Activated CD8-positive, alpha-beta memory T cell treated with anti-CD3 and anti-CD28 coated beads for 4 hours (primary cell): ENCODE measurements at regions not wholly inside any gene's neighbourhood (a gene's known extent, or its start where the extent isn't known, plus 50 kb on each side); places are given as distances from the start of the nearest gene placed in this dataset.
"Not testable (repeated sequence)": the region's sequence is repeated elsewhere in the genome, so short reads cannot be mapped to it uniquely, and the experiment has no call there.

Source experiments
- DNase-seq, 2 donors: peaks; one replicate each; pipeline ENCODE4 v3.0.0-alpha.2; 2020; ENCODE audit warnings: low read depth in 2 of 2

- DNase-seq: no peak
These were observed 359.1 kb downstream of the QKI start for GRCh38 chr6:163773646-163774045.

DNA sequence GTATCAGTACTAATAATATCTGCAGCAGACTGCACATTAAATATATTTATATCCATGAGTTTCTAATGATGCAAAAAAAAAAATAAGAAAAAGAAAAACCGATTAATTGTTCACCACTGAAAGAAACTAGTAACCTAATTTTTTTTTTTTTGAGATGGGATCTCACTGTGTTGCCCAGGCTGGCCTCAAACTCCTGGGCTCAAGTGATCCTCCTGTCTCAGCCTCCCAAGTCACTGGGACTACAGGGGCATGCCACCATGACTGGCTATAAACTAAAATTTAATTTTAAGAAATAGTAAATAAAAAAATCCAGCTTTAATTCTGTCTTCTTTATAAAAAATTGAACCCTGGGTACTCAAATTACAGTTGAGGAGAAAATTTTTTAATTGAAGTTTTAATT lies 358.2 kb downstream of the QKI start:
- no peak for DNase-seq

DNA sequence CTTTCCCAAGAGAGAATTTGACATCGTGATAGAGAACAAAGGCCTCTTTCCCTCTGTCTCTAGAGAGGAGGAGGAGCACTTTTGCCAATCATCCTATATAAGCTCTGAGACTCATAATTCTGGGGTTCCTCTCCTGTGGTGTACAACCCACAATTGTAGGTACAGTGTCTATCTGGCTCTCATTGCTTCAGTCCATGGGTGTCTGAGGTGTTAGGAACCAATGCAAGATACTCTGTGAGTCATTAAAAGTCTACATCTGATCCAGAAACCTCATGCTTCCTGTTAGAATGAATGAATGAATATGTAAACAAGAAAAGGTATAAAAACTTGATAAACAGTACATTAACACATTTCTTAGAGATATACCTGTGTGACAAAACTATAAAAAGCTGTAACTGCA lies 356.7 kb downstream of the QKI start:
- DNase-seq: no peak

DNA sequence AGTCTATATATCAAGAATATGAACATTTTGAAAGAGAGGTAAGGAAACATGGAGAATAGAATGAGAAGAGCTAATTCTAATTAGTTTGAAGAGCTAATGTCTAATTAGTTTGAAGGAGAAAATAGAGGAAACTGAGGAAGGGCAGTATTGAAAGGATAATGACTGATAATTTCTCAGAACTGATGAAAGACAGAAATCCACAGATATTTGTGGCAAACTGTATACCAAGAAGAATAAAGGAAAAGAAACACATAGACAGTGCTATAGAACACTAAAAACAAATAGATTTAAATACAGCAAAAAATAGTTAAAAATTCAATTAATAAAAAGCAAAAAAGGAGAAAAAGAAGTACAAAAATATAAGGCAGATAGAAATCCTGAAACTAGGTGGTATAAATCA lies 354.4 kb downstream of the QKI start:
- DNase-seq: no peak

GRCh38 chr6:163766936-163767335 lies 352.4 kb downstream of the QKI start:
- no peak for DNase-seq

- no peak for DNase-seq
These were observed 350.8 kb downstream of the QKI start for GRCh38 chr6:163765335-163765734.

DNA sequence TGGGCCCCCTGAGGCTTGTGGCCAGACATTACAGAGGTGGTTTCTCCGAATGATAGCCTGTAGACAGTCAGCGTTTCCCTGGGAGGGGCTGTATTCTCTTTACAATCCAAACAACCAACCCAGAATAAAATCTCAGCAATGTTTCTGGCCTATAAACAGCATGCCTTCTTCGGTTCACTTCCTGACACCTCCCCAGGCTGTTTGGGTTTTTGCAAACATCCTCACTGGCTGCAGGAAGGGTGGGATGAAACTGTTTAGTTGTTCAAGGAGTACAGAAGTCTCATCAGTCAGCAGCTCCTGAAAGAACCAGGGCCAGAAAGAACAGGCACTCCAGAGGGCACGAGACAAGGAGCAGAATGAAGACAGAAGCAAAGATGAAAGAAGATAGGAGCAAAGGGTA lies 350.0 kb downstream of the QKI start:
- no peak for DNase-seq

DNA sequence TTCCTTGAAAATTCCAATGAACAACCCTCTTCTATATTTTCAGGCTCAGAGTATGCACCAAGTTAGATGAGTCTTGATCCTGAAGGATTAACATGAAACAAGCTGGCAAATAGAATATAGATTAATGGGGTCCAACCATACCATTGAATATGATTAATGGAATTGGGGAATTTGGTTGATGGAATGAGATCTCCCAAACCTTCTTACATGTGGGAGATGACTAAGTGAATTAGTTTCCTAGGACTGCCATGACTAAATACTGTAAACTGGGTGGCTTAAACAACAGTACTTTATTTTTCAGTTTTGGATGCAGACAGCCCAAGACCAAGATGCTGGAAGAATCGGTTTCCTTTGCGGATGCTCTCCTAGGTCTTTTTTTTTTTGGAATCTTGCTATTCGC lies 347.0 kb downstream of the QKI start:
- DNase-seq: no peak

- DNase-seq: no peak
These were observed 346.3 kb downstream of the QKI start for GRCh38 chr6:163760860-163761259.

DNA sequence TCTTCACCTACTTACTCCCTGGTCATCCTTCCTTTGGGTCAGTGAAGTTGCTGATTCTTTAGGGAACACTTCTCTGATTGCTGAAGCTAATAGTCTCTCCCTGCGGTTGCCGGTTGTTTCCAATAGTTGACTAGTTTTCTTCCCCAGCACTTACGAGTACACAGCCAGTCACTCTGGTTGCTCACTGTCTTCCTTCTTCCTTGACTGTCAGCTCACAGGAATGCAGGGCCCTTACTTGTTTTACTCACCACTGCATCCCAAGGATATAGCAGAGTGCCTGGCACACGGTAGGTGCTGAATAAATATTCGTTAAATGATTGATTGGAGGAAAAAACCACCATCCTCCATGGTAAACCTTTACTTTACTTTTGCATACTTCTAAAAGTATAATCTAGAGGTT lies 345.0 kb downstream of the QKI start:
- no peak for DNase-seq

DNA sequence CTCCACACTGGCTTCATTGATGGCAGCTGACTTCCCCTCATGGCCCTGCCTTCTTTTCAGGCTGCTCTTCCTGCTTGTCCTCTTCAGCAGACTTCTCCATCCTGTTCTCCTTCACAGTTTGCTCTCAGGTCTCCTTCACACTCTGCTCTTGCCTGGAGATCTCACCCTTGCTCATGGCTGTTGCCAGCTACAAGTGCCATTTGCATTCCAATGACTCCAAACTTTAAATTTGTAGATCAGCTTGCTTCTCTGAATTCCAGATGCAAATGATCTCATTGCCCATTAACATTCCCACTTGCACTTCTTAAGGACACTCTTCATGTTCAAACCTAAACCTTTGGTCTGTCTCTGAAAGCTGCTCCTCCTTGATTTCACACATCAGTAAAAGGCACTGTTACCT lies 343.0 kb downstream of the QKI start:
- no peak for DNase-seq

- no peak for DNase-seq
These were observed 341.6 kb downstream of the QKI start for GRCh38 chr6:163756079-163756478.

DNA sequence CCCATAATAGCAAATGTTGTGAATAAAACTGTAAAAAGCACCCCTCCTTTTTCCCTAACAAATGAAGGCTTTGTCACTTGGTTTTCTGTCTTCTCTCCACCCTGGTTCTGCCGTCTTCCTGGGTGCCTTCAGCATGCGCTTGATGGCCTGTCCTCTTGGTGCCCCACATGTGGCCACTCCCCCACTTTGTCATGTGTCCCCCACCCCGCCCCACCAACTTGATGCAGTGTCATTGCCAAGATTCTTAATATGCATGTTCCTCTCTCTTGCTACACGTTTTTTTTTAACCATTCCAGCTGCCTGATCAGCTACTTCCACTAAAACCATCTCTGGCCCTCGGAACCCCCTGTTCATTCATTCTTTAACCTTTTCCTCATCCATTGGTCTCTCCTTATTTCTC lies 340.3 kb downstream of the QKI start:
- DNase-seq: no peak

DNA sequence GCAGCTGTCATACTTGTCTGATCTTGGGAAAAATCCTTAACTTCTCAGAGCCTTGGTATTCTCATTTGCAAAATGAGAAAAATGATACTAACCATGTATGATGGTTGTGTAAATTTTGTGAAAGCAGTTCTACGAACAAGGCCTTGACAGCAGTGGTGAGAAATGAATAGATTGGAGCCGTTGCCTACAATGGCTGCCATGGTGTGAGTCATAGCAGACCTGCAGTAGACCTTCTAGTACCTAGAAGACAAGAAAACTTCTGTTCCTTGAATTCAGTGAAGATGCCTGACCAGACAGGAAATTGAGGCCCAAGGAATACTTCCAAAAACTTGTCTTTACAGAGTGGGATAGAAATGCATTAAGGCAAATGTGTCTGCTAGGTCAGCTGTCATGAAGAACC lies 338.9 kb downstream of the QKI start:
- no peak for DNase-seq

- DNase-seq: no peak
These were observed 337.9 kb downstream of the QKI start for GRCh38 chr6:163752446-163752845.

DNA sequence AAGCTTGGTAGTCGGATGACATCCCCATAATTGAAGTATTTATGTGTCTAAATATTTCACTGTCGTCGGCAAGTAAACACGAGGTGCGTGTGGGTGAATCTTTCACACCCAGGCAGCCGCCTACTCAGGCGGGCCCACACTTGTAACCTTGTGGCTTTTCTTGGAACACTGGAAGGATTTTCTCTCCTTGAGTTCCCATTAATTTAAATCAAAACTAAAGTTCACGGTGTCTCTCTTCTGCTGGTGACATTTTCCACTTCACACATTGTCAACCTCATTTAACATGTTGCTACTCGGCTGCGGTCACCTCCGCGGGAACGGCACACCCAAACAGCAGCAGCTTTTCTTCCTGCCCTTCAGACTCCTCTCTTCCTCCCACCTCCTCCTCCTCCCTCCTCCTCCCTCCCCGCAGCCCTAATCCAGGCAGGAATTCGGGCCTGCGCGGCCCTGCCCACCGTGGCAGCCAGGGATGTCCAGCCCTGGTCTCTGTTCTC lies 336.6 kb downstream of the QKI start:
- DNase-seq: no peak

DNA sequence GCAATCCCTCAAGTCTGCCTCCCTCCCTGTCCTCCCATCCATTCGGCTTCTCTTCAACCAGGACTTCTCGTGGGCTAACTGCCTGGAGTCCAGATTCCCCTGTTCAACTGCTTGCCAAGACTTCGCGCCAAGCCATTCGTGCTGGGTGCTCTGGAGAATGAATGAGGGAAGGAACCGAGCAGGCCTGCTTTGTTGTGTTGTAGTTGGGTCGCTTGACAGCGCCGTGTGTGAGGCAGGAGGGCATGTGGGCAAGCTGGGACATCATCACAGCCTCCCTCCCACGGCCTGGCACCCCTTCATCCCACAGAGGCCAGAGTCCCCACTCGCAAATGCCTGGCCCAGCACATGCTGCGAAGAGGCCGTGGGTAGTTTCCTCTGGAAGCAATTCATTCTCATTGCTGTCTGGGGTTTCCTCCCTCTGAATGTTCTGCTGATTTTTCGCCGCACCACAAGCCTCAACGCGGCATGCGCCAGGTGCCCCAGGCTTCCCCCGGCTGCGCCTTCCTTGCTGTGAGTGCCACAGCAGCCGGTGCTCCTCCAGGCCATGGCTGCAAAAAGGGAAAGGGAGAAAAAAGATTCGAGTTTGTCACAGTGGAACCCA lies 336.0 kb downstream of the QKI start:
- DNase-seq: no peak

- no peak for DNase-seq
These were observed 334.4 kb downstream of the QKI start for GRCh38 chr6:163748886-163749285.

GRCh38 chr6:163748036-163748435 lies 333.5 kb downstream of the QKI start:
- DNase-seq: no peak

GRCh38 chr6:163747058-163747457 lies 332.5 kb downstream of the QKI start:
- not testable (repeated sequence) for DNase-seq

- DNase-seq: no peak
These were observed 331.2 kb downstream of the QKI start for GRCh38 chr6:163745536-163746400.

- no peak for DNase-seq
These were observed 329.9 kb downstream of the QKI start for GRCh38 chr6:163744256-163744925.

- no peak for DNase-seq
These were observed 329.3 kb downstream of the QKI start for GRCh38 chr6:163743796-163744195.
